NB4 (cell line): ENCODE measurements at regions not wholly inside any gene's neighbourhood (a gene's known extent, or its start where the extent isn't known, plus 50 kb on each side); places are given as distances from the start of the nearest gene placed in this dataset.
"Not testable (repeated sequence)": the region's sequence is repeated elsewhere in the genome, so short reads cannot be mapped to it uniquely, and the experiment has no call there.

Experiments
- DNase-seq: peaks from one replicate; pipeline ENCODE4 v3.0.0; 2010; ENCODE audit warnings: low read depth
- H3K4me3 ChIP-seq: one replicate; pipeline ENCODE4 v1.5.1; 2011; ENCODE audit warnings: mild to moderate bottlenecking, low read depth, low read length, moderate library complexity
- CTCF ChIP-seq: IDR thresholded peaks from one replicate; pipeline ENCODE4 v1.5.1; 2012; ENCODE audit warnings: low read depth, low read length
- MAX ChIP-seq: IDR thresholded peaks from 2 replicates; pipeline ENCODE4 v1.6.1; 2011; ENCODE audit warnings: low read depth, low read length
- MYC ChIP-seq: IDR thresholded peaks from 2 replicates; pipeline ENCODE4 v1.6.1; 2011; ENCODE audit warnings: low read depth, low read length
- POLR2A ChIP-seq: IDR thresholded peaks from 2 replicates; pipeline ENCODE4 v1.6.1; 2011; ENCODE audit warnings: mild to moderate bottlenecking; ENCODE audit not compliant: insufficient read length; ENCODE audit errors: extremely low read depth

GRCh38 chr17:72571813-72572396 is 451.1 kb downstream of the SOX9 start:
- TF ChIP-seq MYC, result no peak
- no peak for TF ChIP-seq POLR2A
- no peak for TF ChIP-seq MAX
- no peak for TF ChIP-seq CTCF
- no peak for DNase-seq
- no peak overlapping the region for H3K4me3 ChIP-seq

DNA sequence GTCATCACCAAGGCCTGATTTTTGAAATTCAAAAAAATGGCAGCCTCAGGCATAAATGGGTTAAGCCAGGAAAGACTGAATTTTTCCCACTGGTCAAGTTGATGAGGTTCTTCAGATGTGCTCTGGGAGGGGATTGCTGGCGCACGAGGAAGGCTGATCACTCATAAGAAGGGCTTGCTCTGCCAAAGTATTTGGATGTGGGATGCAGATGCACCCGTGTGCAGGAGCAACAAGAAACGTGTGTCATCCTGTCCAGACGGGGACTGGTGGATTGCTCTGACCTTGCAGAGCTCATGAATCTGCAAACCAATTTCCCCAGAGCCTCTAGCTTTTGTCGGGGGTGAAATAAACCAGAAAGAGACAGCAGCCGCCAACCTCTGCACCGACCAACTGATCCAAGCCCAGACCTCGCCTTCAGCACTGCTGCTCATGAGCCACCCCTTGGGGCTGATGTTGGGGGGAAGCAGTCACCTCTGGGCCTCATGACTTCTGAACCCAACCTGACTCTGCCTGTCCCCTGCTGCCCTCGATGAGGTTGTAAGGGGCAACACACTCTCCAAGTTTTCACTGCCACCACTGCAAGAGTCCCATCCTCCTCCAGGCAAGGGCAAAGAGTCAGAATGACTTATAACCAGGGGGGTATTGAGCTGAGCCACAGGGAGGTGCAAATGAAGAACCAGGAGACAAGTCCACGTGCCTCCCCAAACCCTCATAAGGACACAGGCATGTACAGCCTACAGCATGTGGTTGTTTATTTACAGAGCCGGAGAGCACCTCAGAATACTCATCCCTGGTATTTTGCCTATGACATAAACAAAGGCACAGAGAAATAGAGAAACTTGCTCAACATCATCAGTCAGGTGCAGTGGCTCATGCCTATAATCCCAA is 452.0 kb downstream of the SOX9 start:
- TF ChIP-seq CTCF (no peak), POLR2A (no peak), MYC (no peak), MAX (no peak)
- H3K4me3 ChIP-seq, result no peak overlapping the region
- DNase-seq, result no peak

- not testable (repeated sequence) for H3K4me3 ChIP-seq, DNase-seq
These were observed 452.6 kb downstream of the SOX9 start for GRCh38 chr17:72573492-72573801.

GRCh38 chr17:72574675-72575510 is 454.1 kb downstream of the SOX9 start:
- no peak overlapping the region for H3K4me3 ChIP-seq
- TF ChIP-seq MAX, result no peak
- TF ChIP-seq POLR2A, result no peak
- no peak for TF ChIP-seq CTCF
- no peak for TF ChIP-seq MYC
- no peak for DNase-seq

- DNase-seq, result no peak
- TF ChIP-seq MAX, result no peak
- no peak for TF ChIP-seq CTCF
- no peak for TF ChIP-seq POLR2A
- no peak for TF ChIP-seq MYC
- no peak overlapping the region for H3K4me3 ChIP-seq
These were observed 454.9 kb downstream of the SOX9 start for GRCh38 chr17:72575542-72576233.
